H1 (cell line): ENCODE measurements at regions not wholly inside any gene's neighbourhood (a gene's known extent, or its start where the extent isn't known, plus 50 kb on each side); places are given as distances from the start of the nearest gene placed in this dataset.

Source experiments
- TBP ChIP-seq: IDR thresholded peaks from 2 replicates; pipeline ENCODE4 v1.6.1; 2011; ENCODE audit warnings: low read depth, low read length, improper control_type of control experiment
- TF ChIP-seq, protein P1 (sequence below): fragments of 300-600 bp; sonication (generic); IDR thresholded peaks from 2 replicates; pipeline ENCODE4 v1.7.1; 2012; ENCODE audit warnings: low read length, moderate library complexity, mild to moderate bottlenecking, inconsistent platforms; ENCODE audit not compliant: insufficient replicate concordance

- TF ChIP-seq, protein P1, sequence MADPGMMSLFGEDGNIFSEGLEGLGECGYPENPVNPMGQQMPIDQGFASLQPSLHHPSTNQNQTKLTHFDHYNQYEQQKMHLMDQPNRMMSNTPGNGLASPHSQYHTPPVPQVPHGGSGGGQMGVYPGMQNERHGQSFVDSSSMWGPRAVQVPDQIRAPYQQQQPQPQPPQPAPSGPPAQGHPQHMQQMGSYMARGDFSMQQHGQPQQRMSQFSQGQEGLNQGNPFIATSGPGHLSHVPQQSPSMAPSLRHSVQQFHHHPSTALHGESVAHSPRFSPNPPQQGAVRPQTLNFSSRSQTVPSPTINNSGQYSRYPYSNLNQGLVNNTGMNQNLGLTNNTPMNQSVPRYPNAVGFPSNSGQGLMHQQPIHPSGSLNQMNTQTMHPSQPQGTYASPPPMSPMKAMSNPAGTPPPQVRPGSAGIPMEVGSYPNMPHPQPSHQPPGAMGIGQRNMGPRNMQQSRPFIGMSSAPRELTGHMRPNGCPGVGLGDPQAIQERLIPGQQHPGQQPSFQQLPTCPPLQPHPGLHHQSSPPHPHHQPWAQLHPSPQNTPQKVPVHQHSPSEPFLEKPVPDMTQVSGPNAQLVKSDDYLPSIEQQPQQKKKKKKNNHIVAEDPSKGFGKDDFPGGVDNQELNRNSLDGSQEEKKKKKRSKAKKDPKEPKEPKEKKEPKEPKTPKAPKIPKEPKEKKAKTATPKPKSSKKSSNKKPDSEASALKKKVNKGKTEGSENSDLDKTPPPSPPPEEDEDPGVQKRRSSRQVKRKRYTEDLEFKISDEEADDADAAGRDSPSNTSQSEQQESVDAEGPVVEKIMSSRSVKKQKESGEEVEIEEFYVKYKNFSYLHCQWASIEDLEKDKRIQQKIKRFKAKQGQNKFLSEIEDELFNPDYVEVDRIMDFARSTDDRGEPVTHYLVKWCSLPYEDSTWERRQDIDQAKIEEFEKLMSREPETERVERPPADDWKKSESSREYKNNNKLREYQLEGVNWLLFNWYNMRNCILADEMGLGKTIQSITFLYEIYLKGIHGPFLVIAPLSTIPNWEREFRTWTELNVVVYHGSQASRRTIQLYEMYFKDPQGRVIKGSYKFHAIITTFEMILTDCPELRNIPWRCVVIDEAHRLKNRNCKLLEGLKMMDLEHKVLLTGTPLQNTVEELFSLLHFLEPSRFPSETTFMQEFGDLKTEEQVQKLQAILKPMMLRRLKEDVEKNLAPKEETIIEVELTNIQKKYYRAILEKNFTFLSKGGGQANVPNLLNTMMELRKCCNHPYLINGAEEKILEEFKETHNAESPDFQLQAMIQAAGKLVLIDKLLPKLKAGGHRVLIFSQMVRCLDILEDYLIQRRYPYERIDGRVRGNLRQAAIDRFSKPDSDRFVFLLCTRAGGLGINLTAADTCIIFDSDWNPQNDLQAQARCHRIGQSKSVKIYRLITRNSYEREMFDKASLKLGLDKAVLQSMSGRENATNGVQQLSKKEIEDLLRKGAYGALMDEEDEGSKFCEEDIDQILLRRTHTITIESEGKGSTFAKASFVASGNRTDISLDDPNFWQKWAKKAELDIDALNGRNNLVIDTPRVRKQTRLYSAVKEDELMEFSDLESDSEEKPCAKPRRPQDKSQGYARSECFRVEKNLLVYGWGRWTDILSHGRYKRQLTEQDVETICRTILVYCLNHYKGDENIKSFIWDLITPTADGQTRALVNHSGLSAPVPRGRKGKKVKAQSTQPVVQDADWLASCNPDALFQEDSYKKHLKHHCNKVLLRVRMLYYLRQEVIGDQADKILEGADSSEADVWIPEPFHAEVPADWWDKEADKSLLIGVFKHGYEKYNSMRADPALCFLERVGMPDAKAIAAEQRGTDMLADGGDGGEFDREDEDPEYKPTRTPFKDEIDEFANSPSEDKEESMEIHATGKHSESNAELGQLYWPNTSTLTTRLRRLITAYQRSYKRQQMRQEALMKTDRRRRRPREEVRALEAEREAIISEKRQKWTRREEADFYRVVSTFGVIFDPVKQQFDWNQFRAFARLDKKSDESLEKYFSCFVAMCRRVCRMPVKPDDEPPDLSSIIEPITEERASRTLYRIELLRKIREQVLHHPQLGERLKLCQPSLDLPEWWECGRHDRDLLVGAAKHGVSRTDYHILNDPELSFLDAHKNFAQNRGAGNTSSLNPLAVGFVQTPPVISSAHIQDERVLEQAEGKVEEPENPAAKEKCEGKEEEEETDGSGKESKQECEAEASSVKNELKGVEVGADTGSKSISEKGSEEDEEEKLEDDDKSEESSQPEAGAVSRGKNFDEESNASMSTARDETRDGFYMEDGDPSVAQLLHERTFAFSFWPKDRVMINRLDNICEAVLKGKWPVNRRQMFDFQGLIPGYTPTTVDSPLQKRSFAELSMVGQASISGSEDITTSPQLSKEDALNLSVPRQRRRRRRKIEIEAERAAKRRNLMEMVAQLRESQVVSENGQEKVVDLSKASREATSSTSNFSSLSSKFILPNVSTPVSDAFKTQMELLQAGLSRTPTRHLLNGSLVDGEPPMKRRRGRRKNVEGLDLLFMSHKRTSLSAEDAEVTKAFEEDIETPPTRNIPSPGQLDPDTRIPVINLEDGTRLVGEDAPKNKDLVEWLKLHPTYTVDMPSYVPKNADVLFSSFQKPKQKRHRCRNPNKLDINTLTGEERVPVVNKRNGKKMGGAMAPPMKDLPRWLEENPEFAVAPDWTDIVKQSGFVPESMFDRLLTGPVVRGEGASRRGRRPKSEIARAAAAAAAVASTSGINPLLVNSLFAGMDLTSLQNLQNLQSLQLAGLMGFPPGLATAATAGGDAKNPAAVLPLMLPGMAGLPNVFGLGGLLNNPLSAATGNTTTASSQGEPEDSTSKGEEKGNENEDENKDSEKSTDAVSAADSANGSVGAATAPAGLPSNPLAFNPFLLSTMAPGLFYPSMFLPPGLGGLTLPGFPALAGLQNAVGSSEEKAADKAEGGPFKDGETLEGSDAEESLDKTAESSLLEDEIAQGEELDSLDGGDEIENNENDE = no peak
- TF ChIP-seq TBP = no peak
Observed at GRCh38 chr4:83779103-83780052, 243.5 kb downstream of the GPAT3 start (continued).
